NCI-H82 treated with DMSO at 0.1 percent for 48 hours (cell line): ENCODE measurements at regions not wholly inside any gene's neighbourhood (a gene's known extent, or its start where the extent isn't known, plus 50 kb on each side); places are given as distances from the start of the nearest gene placed in this dataset.
A peak's percentile ranks its signal among the peaks of the same experiment; 100 is the strongest.

Experiments used
- DNase-seq: peaks from one replicate; lab custom pipeline; 2025; ENCODE audit not compliant: unreplicated experiment; lab: John Stamatoyannopoulos, UW

GRCh38 chr6:96743496-96743895, 93.8 kb downstream of the GPR63 start:
- DNase-seq, result no peak

- peak; percentile 77 for DNase-seq
Measured at GRCh38 chr6:96742702-96743101, 94.6 kb downstream of the GPR63 start.

GRCh38 chr6:96735332-96735731, 101.9 kb downstream of the GPR63 start:
- no peak for DNase-seq

GRCh38 chr6:96727144-96727543, 110.1 kb downstream of the GPR63 start:
- no peak for DNase-seq

- DNase-seq, result peak; percentile 34
Measured at GRCh38 chr6:96725296-96725695, 112.0 kb downstream of the GPR63 start.

- DNase-seq, result no peak
Measured at GRCh38 chr6:96724641-96725040, 112.6 kb downstream of the GPR63 start.

GRCh38 chr6:96723362-96723761, 113.9 kb downstream of the GPR63 start:
- no peak for DNase-seq

GRCh38 chr6:96721227-96721626, 116.0 kb downstream of the GPR63 start:
- no peak for DNase-seq

- DNase-seq, result no peak
Measured at GRCh38 chr6:96716221-96716620, 121.1 kb downstream of the GPR63 start.

- DNase-seq, result no peak
Measured at GRCh38 chr6:96715608-96716007, 121.7 kb downstream of the GPR63 start.

GRCh38 chr6:96704713-96705112, 132.6 kb downstream of the GPR63 start:
- no peak for DNase-seq

GRCh38 chr6:96702626-96703025, 134.7 kb downstream of the GPR63 start:
- peak; percentile 20 for DNase-seq

GRCh38 chr6:96700915-96701314, 136.4 kb downstream of the GPR63 start:
- DNase-seq, result no peak

- peak; percentile 56 for DNase-seq
Measured at GRCh38 chr6:96694429-96694828, 131.5 kb downstream of the FHL5 start.

GRCh38 chr6:96687121-96687520, 124.2 kb downstream of the FHL5 start:
- DNase-seq, result no peak

- no peak for DNase-seq
Measured at GRCh38 chr6:96685702-96686101, 122.8 kb downstream of the FHL5 start.

GRCh38 chr6:96683819-96684528, 121.0 kb downstream of the FHL5 start:
- DNase-seq, result no peak

GRCh38 chr6:96682017-96682416, 119.1 kb downstream of the FHL5 start:
- DNase-seq, result no peak

- DNase-seq, result peak; percentile 20
Measured at GRCh38 chr6:96675597-96675996, 112.7 kb downstream of the FHL5 start.
